ENCODE measurements at regions not wholly inside any gene's neighbourhood (a gene's known extent, or its start where the extent isn't known, plus 50 kb on each side); places are given as distances from the start of the nearest gene placed in this dataset.

DNA sequence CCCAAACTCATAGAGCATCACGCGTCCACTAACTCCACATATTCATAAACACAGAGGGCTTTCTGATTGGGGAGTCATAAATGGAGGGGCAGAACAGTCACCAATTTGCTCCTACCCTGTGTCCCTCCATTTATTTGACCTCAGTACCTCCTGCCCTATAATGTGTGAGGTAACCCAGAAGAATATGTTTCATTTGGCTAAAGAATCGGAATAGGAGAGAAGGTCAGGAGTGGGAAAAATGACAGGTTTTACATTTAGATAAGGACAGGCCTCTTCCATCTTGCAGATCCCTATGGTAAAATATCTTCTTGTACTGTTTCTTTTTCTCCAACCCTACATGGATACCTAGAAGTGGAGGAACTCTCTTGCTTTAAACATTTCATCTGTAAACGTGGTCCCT, 578.0 kb downstream of the TUSC7 start:
- no peak overlapping the region for H2BK5ac ChIP-seq (ENCODE audit: low read depth, low read length)
- H3K4me1 ChIP-seq (replicated peaks in 1 of 4; ENCODE audit: control insufficient read depth in 3 of 4, insufficient read depth in 4 of 4, low read length in 3 of 4) = no peaks in the 10 kb centered on the region
- H2AFZ ChIP-seq (ENCODE audit: low read length) = no peak overlapping the region
- no peak overlapping the region for H3K18ac ChIP-seq (ENCODE audit: extremely low read depth, low read length)
- TF ChIP-seq RXRA (IDR thresholded peaks at IDR 0.05; ENCODE audit: insufficient read depth, low read depth, low read length) (no peak), FOSL1 (IDR thresholded peaks at IDR 0.05; ENCODE audit: insufficient read depth, low read depth, low read length) (no peak), SP1 (IDR thresholded peaks at IDR 0.05; ENCODE audit: low read depth, low read length) (no peak), SRF (IDR thresholded peaks at IDR 0.05; ENCODE audit: low read depth, low read length) (no peak), RNF2 (IDR thresholded peaks at IDR 0.05; ENCODE audit: borderline replicate concordance, low read depth, low read length, missing control alignments, poor library complexity, severe bottlenecking) (no peak), HDAC6 (IDR thresholded peaks at IDR 0.05; ENCODE audit: low read depth, low read length) (no peak), CTBP2 (IDR thresholded peaks at IDR 0.05; ENCODE audit: borderline replicate concordance, insufficient read depth, insufficient read length, low read length) (no peak), CHD2 (IDR thresholded peaks at IDR 0.05; ENCODE audit: low read length) (no peak), SAP30 (IDR thresholded peaks at IDR 0.05; ENCODE audit: insufficient read depth, insufficient replicate concordance, low read length) (no peak), SIN3A (conservative IDR thresholded peaks at IDR 0.05 in 1 of 2, IDR thresholded peaks at IDR 0.05 in 1 of 2; ENCODE audit: low read depth in 1 of 2, low read length in 2 of 2) (no peak)
- H3K36me3 ChIP-seq (ENCODE audit: control insufficient read depth in 2 of 4, insufficient read depth in 4 of 4, low read length in 3 of 4) = no peaks in the 10 kb centered on the region
- H2BK20ac ChIP-seq (ENCODE audit: low read length) = no peak overlapping the region
- H3K79me2 ChIP-seq (ENCODE audit: control insufficient read depth in 1 of 2, insufficient read depth in 2 of 2, low read length in 2 of 2) = no peaks in the 10 kb centered on the region
- H2AK5ac ChIP-seq (ENCODE audit: low read depth, low read length) = no peak overlapping the region
- ChIA-PET CTCF (ENCODE audit: partially characterized antibody) (no interaction called here), POLR2A (ENCODE audit: partially characterized antibody) (no interaction called here)
- FAIRE-seq (no peak), DNase-seq (ENCODE audit: low read depth in 1 of 2, low spot score in 2 of 2) (no peak)
- H3K79me1 ChIP-seq (ENCODE audit: low read depth, low read length) = no peaks in the 10 kb centered on the region
- no peak overlapping the region for H2BK12ac ChIP-seq (ENCODE audit: low read depth, low read length)
- no peak overlapping the region for H4K8ac ChIP-seq (ENCODE audit: extremely low read depth, insufficient read depth, low read length)
- peaks cover 1% of the 10 kb centered on the region; the same call in 1 of the 2 replicates for H3K23me2 ChIP-seq (ENCODE audit: low read depth, low read length)
- H3K9me3 ChIP-seq (ENCODE audit: insufficient read depth in 2 of 2, low read depth in 1 of 2, low read length in 1 of 2) = no peaks in the 10 kb centered on the region
- no peak overlapping the region for H3K27ac ChIP-seq (ENCODE audit: low read depth, low read length)
- H3K27me3 ChIP-seq (replicated peaks in 1 of 4; ENCODE audit: control insufficient read depth in 3 of 4, extremely low read depth in 1 of 4, insufficient read depth in 3 of 4, low read length in 3 of 4) = no peaks in the 10 kb centered on the region
- no peak overlapping the region for H3K9ac ChIP-seq (replicated peaks in 1 of 4; ENCODE audit: extremely low read depth in 1 of 4, low read depth in 3 of 4, low read length in 3 of 4)
- H3K56ac ChIP-seq (replicated peaks; ENCODE audit: insufficient read length, low read depth, low read length) = no peak overlapping the region
- H3K4me2 ChIP-seq (ENCODE audit: insufficient read depth in 1 of 2, low read depth in 2 of 2, low read length in 2 of 2) = no peak overlapping the region
- H3K14ac ChIP-seq (ENCODE audit: insufficient read length) = no peak overlapping the region
- H4K5ac ChIP-seq (ENCODE audit: insufficient read length, low read depth, low read length) = no peak overlapping the region
- H3K23ac ChIP-seq (ENCODE audit: insufficient read length) = no peak overlapping the region
- H2BK120ac ChIP-seq (replicated peaks; ENCODE audit: low read depth, low read length) = no peak overlapping the region
- no peak overlapping the region for H3K4ac ChIP-seq (replicated peaks; ENCODE audit: insufficient read length, low read depth, low read length)
- no peaks in the 10 kb centered on the region for H4K20me1 ChIP-seq (replicated peaks in 1 of 2; ENCODE audit: control insufficient read depth in 1 of 2, insufficient read depth in 2 of 2, low read length in 2 of 2)
- H3K4me3 ChIP-seq (ENCODE audit: extremely low read depth in 1 of 4, insufficient read depth in 2 of 4, low read depth in 3 of 4, low read length in 4 of 4) = no peak overlapping the region
- H2BK15ac ChIP-seq (ENCODE audit: low read length) = no peak overlapping the region
- 68% methylated on average over 4 of the region's 4 CpGs; no CpG with 5 or more reads in 1 of the 2 experiments for WGBS, 2 experiments (ENCODE audit: extremely low coverage in 1 of 2, insufficient coverage in 1 of 2, insufficient read length in 1 of 2, insufficient replicate concordance in 2 of 2, low coverage in 1 of 2, low lambda C conversion rate in 2 of 2, missing lambda C conversion rate in 1 of 2)
- H4K91ac ChIP-seq (replicated peaks; ENCODE audit: insufficient read length, low read length) = no peak overlapping the region
